NCI-H2171 (cell line): ENCODE measurements at regions not wholly inside any gene's neighbourhood (a gene's known extent, or its start where the extent isn't known, plus 50 kb on each side); places are given as distances from the start of the nearest gene placed in this dataset.
"Not testable (repeated sequence)": the region's sequence is repeated elsewhere in the genome, so short reads cannot be mapped to it uniquely, and the experiment has no call there.

ENCODE experiments used
- DNase-seq: peaks from one replicate; lab custom pipeline; 2025; lab: John Stamatoyannopoulos, UW

DNA sequence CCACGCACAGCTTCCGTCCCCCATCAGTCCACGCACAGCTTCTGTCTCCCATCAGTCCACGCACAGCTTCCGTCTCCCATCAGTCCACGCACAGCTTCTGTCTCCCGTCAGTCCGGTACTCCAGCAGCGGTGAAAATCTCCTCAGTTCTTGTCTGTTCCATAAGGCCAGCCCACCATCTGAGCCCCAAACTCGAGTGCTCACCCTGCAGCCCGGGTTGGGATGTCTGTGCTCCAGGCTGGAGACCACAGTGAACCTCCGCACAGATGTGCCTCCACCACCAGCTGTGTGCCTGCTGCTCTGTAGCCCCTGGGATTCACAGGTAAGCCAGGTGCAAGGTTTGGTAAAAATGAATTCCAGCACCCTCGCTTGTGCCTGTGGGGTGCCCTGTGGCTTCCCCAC is 258.6 kb downstream of the NPHP4 start:
- no peak for DNase-seq

DNA sequence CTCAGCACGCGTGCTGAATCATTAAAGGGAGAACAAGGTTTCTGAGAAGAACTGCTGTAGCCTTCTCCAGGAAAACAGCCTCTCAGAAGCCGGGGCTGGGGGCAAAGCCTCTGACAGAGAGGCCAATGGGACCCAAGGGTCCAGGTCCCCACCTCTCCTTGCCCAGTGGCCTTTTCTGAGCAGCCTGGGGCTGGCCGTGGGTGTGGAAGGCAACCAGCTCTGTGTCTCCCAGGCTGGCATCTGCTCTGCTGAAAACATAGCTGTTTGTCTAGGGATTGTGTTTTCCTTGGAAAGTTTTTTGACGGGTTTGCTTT is 261.2 kb downstream of the NPHP4 start:
- no peak for DNase-seq

DNA sequence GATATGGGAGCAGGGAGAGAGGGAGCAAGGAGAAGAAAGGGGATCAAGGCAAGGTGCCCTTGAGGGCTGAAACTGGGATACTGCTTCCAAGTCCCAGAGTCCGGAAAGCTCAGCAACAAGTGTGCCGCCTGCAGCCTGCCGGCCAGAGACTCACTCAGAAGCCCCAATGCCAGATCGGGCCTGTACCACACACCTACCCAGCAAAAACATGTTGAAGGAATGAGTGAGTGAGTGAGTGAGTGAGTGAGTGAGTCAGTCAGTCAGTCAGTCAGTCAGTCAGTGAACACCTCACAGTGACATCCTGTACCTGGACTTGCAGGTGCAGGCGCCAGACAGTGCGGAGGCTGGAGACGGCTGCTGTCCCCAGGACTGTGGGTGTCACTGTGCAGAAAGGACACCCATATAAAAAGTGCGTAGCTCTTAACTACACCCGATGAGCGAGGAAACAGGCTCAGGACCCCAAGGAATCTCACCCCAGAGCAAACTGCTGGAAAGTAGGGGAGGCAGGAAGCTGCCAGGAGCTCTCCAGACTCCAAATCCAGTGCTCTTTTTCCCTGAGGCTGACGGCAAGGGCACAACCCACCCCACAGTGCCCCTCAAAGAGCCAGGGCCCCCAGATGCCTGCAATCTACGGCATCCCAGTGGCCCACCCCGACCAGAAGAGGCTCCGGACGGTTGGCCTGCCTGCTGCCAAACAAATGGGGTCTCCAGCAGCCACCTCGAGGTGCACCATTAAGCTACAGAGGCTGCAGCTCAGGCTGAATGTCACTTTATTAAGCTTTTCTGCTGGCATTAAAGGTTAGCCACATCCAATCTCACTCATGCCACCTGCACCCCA is 261.7 kb downstream of the NPHP4 start:
- DNase-seq: no peak

DNA sequence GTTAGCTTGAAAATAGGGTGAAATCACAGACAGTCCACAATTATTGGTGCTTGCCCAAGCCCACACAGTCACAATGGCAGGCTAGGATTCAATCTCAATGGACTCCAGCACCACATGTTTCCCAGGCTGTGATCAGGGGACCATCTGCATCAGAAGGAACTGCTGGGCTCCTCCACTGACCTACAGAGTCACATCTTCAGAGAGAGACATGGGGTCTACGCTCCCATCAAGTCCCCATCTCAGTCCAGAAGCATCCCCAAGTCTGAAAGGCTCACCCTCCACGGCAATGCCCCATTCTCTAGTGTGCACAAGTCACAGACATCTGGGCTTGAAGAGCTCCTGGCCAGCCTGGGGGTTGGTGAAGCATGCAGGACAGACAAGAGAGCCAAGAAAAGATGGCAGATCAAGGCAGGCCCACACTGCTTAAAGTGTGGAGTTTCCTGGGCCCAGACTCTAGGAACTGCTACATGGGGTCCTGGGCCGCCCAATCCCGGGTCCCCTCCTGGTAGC is 262.5 kb downstream of the NPHP4 start:
- no peak for DNase-seq

DNA sequence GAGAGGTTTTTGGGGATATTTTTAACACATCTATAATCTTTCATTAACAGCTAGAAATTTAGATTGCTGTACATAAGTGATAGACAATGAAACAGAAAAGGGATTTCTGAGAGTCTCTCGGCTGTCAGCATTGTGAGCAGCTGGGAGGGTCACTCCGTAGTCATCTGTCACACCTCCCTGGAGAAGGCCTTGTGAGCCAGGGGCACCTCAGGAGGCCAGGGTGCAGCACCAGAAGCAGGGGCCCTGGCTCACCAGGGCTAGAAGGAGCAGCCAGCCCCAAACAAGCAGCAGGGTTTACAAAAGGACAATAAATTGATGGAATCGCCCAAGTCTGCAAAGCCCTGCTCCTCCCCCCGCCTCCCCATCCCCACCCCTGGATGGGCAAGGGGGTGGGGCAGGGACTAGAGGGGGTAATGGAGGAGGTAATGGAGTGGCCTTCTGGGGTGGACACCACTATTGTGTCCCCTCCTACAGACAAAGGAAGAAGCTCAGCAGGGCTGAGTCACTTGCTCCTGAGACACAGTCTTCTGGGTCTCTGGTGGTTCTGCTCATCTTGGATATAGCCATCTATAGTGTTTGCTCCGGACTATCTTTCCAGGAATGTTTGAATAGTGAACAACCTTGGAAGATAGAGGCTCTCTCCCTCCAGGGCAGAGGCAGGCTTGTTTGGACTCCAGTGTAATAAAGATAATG is 263.4 kb downstream of the NPHP4 start:
- DNase-seq: no peak

DNA sequence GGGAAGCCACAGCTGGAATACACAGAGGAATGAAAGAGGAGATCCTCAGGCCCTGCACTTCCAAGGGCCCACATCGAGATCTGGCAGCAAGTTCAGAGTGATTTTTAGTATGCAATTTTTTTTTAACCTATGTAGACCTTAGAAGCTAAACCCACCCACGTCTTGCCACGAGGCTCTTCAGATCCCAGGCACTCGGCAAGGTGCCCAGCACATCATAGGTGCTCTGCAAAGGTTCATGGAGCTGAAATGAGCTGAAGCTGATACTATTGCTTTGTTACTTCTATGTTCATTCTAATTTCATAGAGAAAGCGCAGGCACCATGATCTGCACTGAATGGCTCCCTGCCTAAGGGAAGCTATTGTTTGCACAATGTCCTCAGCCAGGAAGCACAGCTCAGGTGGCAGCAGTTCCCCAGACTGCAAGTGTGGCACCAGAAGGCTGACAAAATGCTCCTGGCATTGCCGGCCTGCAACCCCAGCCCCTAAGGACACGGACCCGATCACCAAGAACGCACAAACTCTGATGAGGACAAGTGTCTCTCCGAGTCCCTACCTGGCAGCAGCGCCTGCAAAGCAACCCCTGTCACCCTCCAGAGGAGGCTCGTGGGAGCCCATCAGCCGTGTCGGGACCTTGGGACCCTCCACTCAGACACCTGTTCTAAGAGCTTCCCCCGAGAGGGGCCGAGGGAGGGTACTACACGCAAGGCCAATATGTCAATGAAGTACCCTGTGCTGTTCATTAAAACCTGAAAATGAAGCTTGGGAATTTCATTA is 264.2 kb downstream of the NPHP4 start:
- DNase-seq: no peak

DNA sequence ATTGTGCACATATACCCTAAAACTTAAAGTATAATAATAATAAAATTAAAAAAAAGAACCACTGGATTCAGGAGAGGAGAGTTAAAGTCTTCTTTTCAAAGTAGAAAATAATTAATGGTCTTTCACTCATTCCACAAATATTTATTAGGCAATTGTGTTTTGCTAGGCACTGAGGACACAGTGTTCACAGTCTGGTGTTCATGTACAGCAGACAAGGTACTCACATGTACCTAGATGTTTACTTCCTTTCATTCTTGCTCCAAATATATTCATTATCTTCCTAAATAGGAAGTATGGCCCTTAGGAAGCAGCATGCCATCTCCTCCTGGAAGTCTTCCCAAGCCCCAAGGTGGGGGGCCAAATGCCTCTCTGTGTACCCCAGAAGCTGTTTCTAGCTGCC is 265.0 kb downstream of the NPHP4 start:
- DNase-seq: no peak

DNA sequence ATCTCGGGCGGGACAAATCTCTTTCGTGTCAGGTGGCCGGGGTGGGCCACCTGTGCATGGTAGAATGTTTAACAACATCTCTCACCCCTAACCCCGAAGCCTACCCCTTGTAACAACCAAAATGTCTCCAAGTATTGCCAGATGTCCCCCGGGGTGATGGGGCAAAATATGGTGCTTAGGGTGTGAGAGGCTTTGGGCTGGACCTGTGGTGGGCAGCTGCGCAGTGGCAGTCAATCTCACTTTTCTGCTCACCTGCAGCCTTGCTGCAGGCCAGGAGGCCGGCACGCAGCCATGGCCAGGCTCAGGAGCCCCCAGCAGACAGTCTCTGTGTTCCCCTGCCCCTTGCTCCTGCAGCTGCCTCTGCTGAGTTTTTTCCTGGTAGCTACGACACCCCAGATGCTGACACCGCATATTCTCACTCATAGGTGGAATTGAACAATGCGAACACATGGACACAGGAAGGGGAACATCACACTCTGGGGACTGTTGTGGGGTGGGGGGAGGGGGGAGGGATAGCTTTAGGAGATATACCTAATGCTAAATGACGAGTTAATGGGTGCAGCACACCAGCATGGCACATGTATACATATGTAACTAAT is 265.5 kb downstream of the NPHP4 start:
- not testable (repeated sequence) for DNase-seq

DNA sequence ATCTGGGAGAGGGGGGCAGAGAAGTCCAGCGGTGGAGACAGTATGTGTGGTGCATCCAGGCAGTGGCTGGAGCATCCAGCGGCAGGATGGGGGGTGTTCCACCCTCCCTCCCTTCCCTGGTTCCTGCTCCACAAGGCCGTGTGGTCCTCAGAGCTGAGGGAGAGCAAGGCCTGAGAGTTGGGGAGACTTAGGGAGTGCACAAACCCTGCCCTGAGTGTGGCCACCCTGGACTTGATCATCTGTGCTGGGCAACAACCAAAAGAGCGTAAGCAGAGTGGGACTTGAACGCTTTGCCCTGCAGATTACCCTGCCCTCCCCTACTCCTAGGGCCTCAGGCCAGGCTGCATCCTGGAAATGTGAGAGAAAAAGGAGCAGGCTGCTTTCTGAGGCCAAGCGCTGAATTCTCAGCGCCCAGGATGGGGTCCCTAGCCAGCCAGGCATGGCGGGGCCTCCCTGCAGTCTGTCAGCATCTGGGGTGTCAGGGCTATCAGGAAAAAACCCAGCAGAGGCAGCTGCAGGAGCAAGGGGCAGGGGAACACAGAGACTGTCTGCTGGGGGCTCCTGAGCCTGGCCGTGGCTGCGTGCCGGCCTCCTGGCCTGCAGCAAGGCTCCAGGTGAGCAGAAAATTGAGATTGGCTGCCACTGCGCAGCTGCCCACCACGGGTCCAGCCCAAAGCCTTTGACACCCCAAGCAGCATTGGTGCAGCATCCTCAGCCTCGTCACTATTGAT is 266.2 kb downstream of the NPHP4 start:
- no peak for DNase-seq

DNA sequence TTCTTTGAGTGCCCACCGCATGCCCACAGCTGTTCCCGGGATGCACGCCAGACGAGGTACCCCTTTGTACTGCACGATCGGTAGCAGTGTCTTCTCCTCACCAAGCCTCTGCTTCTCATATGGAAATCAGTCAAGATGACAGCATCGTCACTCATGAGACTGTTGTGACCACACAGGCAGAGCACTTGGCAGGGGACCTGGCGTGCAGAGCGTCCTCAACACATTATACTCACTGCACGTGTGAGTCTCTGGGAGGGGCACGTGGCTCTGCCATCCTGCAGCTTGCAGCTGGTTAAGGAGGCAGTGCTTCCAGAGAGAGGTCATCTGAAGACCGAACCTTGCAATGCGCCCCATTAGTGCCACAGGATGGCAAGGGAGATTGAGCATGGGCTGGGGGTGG is 266.8 kb downstream of the NPHP4 start:
- no peak for DNase-seq

DNA sequence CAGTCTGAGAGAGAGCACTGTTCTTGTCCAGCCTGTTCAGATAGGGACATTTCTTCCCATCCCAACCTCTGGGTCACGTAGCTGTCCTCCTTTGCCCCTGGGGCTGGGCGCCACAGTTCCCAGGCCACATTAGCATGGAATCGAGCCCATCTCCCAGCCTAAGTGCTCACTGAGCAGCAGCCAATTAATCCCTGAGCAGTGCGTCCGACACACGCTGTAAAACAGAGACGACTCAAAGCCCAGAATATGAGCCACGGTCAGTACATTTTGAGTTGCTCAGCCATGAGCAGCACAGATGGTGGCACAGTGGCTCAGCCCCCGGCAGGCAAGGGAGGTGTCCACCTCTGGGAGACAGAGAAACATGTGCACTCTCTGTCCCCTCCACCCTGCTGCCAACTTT is 267.4 kb downstream of the NPHP4 start:
- no peak for DNase-seq

DNA sequence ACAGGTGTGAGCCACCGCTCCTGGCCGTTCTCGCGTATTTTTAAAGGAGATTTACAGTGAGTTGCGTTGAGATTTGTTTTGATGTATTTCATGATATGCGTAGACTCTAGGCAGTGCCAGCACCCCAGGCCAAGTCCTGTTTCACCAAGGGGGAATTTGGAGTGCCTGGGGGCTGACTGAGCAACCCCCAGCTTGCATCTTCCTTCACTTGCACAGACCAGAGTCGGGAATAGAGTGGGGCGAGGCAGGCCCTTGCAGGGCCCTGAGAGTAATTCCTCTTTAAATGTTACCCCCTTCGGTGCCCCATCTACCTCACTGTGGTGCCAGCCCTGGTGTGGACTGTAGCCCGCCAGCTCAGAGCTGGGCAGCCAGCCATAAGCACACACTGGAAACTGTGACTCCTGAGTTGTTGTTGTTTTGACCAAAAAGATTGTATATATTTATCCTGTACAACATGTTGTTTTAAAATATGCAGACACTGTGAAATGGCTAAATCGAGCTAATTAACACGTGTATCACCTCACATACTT is 269.5 kb downstream of the NPHP4 start:
- no peak for DNase-seq

DNA sequence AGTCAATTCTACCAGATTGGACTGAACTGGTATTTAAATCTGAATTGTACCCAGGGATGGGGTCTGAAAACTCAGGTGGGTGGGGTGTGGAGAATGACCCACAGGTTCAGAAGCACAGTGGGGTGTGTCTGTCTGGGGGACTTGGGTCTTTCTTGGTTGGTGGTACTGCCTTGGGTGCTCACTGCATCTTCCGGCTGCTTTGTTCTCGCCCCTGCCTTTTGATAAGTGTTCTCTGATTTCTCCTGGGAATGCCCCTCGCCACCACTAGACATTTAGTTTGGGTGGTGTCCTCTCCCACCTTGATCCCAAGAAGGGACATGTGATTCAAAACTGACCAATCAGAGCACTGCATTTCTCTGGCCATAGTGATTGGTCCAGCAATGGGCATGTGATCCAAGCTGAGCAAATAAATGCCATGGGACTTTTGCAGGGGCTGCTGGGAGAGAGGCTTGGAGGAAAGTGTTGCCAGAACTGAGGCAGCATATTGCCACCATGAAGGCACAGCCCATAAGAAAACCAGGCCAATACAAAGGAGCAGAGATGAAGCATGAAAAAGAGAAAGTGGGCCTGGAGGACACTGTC is 270.5 kb downstream of the NPHP4 start:
- no peak for DNase-seq

DNA sequence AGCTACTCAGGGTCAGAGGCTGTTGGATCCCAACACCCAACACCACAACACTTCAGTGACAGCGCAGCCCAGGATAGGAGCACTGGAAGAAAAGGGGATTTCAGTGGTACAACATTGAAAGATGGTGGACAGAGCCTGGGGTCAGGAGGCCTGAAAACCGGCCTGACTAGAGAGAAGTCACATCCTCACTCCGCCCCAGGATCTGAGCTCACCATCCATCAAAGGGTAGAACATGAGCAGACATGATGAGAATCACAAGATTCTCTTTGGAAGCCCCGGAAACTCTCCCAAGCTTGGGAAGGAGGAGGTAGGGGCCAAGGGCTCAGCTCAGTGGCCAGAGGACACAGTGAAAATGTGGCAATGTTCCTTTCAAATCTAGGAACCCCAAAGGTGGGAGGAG is 271.3 kb downstream of the NPHP4 start:
- no peak for DNase-seq

DNA sequence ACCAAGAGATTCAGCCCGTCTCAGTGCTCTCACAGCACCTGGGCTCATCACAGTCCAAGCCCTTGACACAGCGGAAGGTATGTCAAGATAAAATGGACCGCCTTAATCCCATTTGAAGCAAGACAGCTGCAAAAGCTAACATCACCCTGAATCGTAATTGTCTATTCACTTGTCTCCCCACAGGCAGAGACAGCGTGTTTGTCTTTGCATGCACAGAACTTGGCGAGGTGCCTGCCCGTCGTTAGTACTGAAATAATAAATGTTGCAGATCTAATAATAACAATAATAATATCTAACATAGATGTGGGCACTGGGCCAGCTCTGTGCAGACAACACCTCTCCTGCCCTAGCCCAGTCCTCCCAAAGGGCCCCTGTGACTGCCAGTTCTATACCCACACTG is 271.7 kb downstream of the NPHP4 start:
- no peak for DNase-seq

DNA sequence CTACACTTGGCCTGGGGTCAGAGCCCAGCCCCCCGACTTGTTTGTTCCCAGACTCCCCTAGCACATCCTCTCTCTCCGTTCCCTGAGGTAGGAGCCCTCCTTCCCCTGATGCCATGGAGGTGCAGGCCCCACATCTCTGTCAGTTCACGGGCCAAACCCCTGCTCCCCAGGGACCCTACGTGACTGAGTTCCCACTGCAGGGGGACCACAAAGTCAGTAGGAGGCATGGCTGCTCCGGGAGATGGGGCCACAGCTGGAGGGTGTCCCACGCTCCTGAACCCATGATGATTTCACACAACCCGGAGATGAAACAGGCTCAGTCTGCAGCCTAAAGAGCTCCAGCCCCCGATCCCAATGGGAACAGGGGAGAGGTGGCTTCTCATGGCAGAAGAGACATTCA is 272.2 kb downstream of the NPHP4 start:
- DNase-seq: no peak

DNA sequence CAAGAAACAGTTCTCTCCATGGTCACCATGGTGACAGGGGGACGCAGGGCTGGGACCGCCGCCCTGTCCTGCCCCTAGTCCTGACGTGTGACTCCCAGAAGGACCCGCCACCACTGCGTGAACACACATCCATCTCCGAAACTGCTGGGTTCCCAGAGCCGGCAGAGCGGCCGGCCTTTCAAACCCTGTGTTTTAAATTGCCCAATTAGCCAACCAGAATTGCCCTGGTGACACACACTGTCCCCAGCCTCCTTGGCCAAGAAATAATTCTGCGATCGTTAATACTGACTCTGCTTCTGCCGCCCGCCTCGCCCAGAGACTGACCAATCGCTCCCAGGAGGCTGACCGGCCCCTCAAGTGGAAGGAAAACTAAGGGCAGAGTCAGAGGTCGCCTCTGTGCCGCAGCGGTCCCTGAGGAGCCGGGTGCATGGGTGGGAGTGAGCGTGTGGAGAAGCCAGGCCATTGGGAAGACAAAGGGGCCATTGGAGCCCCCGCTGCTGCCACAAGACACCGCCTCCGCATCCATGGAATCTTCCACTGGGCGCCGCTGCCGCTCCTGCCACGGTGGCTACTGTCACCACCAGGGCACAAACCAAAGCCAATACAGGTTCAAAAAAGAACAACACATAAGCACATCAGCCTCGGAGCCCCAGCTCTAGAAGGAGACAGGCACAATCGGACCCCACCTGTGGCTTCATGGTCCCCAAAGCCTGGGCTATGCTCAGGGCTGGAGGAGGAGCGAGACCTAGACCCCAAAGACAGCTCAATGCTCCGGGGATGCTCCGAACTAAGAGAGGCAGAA is 273.2 kb downstream of the NPHP4 start:
- no peak for DNase-seq

DNA sequence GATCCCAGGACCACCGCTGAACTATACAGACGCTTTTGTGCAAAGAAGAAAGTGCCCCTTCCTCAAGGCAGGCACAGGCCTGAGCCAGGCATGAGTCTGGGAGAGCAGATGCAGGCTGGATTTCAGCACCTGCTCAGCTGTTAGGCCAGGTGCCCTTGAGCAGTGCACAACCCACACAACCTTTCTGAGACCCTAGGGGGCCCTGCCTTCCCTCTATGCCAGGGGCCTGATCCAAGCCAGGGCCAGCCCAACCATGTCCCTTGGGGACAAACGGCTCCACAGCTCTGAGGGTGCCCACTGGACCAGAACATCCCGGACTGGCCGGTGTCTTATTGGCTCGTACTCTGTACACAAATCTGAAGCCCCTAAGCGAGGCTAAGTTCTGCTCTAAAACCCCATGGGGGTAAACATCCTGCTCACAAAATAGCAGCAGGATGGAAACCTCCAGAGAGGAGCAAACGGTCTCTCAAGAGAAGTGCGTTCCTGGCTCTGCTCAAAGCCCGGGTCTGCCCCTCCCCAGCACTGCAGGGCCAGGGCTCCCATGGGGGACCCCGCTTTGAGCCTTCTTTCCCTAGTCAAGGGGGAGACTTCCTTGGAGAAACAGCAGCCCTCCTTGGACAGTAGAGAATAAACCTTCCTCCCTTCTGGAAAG is 275.1 kb downstream of the NPHP4 start:
- DNase-seq: no peak

DNA sequence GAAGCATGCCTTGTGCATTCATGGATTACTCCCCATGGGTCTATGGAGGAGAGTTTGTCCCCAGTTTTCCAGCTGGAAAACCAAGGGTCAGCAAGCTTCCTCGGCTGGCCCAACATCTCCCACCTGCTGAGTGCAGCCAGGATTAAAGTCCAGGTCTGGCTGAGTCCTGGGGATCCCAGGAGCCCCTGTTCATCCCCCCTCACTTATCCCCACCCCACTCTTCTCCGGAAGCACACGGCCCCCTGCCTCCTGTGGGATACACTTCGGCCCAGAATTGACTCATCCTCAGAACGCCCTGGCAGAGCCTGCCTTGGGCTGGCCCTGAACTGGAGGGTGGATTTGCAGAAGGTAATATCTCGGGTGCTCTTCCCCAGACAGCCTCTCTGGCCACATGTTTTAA is 276.1 kb downstream of the NPHP4 start:
- no peak for DNase-seq
